ENCODE measurements at regions not wholly inside any gene's neighbourhood (a gene's known extent, or its start where the extent isn't known, plus 50 kb on each side); places are given as distances from the start of the nearest gene placed in this dataset.
A peak's percentile ranks its signal among the peaks of the same experiment; 100 is the strongest.

- H4K20me1 ChIP-seq (ENCODE audit: control insufficient read depth, extremely low read depth, insufficient read depth, low read length): no peaks in the 10 kb centered on the region
- TF ChIP-seq CTCF (conservative IDR thresholded peaks at IDR 0.05 in 1 of 2, IDR thresholded peaks at IDR 0.05 in 1 of 2; ENCODE audit: low read depth in 1 of 2, low read length in 2 of 2) (no peak), EZH2 (IDR thresholded peaks at IDR 0.05; ENCODE audit: low read length, missing control alignments) (no peak)
- H3K27ac ChIP-seq (ENCODE audit: insufficient read depth, low read length): no peak overlapping the region
- no peaks in the 10 kb centered on the region for H3K36me3 ChIP-seq (ENCODE audit: control insufficient read depth, insufficient read depth, low read length)
- no peak overlapping the region for H2AFZ ChIP-seq (ENCODE audit: low read length)
- no peak overlapping the region for H3K4me3 ChIP-seq (replicated peaks in 1 of 4; ENCODE audit: control extremely low read depth in 1 of 4, insufficient read depth in 1 of 4, low read depth in 3 of 4, low read length in 4 of 4)
- no peak for DNase-seq (ENCODE audit: low read depth in 2 of 2)
- no peak overlapping the region for H3K4me2 ChIP-seq (ENCODE audit: extremely low read depth, insufficient read depth, low read length)
- no peaks in the 10 kb centered on the region for H3K4me1 ChIP-seq (ENCODE audit: control insufficient read depth, extremely low read depth, insufficient read depth, low read length)
- no peak overlapping the region for H3K9ac ChIP-seq (ENCODE audit: insufficient read depth, low read length)
- H3K79me2 ChIP-seq (ENCODE audit: control insufficient read depth, insufficient read depth, low read length): no peaks in the 10 kb centered on the region
- H3K9me3 ChIP-seq (ENCODE audit: control insufficient read depth, insufficient read depth, low read depth, low read length): no peaks in the 10 kb centered on the region
- H3K27me3 ChIP-seq (ENCODE audit: control insufficient read depth, insufficient read depth, low read length): no peaks in the 10 kb centered on the region
These were observed 87.1 kb upstream of the SLITRK3 start for GRCh38 chr3:165283328-165283727.

- Histone ChIP-seq H3K9me3 (ENCODE audit: control insufficient read depth, insufficient read depth, low read depth, low read length) (no peaks in the 10 kb centered on the region), H3K4me2 (ENCODE audit: extremely low read depth, insufficient read depth, low read length) (no peak overlapping the region)
These were observed 83.3 kb upstream of the SLITRK3 start for GRCh38 chr3:165279471-165279870.

GRCh38 chr3:165273411-165273810 is 77.2 kb upstream of the SLITRK3 start:
- Histone ChIP-seq H3K27ac (ENCODE audit: insufficient read depth, low read length) (no peak overlapping the region), H3K4me1 (ENCODE audit: control insufficient read depth, extremely low read depth, insufficient read depth, low read length) (no peaks in the 10 kb centered on the region), H4K20me1 (ENCODE audit: control insufficient read depth, extremely low read depth, insufficient read depth, low read length) (no peaks in the 10 kb centered on the region), H3K27me3 (ENCODE audit: control insufficient read depth, insufficient read depth, low read length) (no peaks in the 10 kb centered on the region), H3K36me3 (ENCODE audit: control insufficient read depth, insufficient read depth, low read length) (no peaks in the 10 kb centered on the region), H3K4me3 (replicated peaks in 1 of 4; ENCODE audit: control extremely low read depth in 1 of 4, insufficient read depth in 1 of 4, low read depth in 3 of 4, low read length in 4 of 4) (no peak overlapping the region), H3K9ac (ENCODE audit: insufficient read depth, low read length) (no peak overlapping the region), H3K9me3 (ENCODE audit: control insufficient read depth, insufficient read depth, low read depth, low read length) (no peaks in the 10 kb centered on the region), H3K79me2 (ENCODE audit: control insufficient read depth, insufficient read depth, low read length) (no peaks in the 10 kb centered on the region), H2AFZ (ENCODE audit: low read length) (no peak overlapping the region), H3K4me2 (ENCODE audit: extremely low read depth, insufficient read depth, low read length) (no peak overlapping the region)
- no peak for DNase-seq (ENCODE audit: low read depth in 2 of 2)
- TF ChIP-seq EZH2 (IDR thresholded peaks at IDR 0.05; ENCODE audit: low read length, missing control alignments) (no peak), CTCF (conservative IDR thresholded peaks at IDR 0.05 in 1 of 2, IDR thresholded peaks at IDR 0.05 in 1 of 2; ENCODE audit: low read depth in 1 of 2, low read length in 2 of 2) (no peak)

More at GRCh38 chr3:165279471-165279870, 83.3 kb upstream of the SLITRK3 start:
- H3K27me3 ChIP-seq (ENCODE audit: control insufficient read depth, insufficient read depth, low read length): no peaks in the 10 kb centered on the region
- no peak overlapping the region for H3K9ac ChIP-seq (ENCODE audit: insufficient read depth, low read length)
- H3K36me3 ChIP-seq (ENCODE audit: control insufficient read depth, insufficient read depth, low read length): no peaks in the 10 kb centered on the region
- peak in 1 of 2 donors; percentile 13 for DNase-seq (ENCODE audit: low read depth in 2 of 2)
- H4K20me1 ChIP-seq (ENCODE audit: control insufficient read depth, extremely low read depth, insufficient read depth, low read length): no peaks in the 10 kb centered on the region
- no peaks in the 10 kb centered on the region for H3K4me1 ChIP-seq (ENCODE audit: control insufficient read depth, extremely low read depth, insufficient read depth, low read length)
- H3K79me2 ChIP-seq (ENCODE audit: control insufficient read depth, insufficient read depth, low read length): no peaks in the 10 kb centered on the region
- TF ChIP-seq EZH2 (IDR thresholded peaks at IDR 0.05; ENCODE audit: low read length, missing control alignments) (no peak), CTCF (conservative IDR thresholded peaks at IDR 0.05 in 1 of 2, IDR thresholded peaks at IDR 0.05 in 1 of 2; ENCODE audit: low read depth in 1 of 2, low read length in 2 of 2) (no peak)
- H3K4me3 ChIP-seq (replicated peaks in 1 of 4; ENCODE audit: control extremely low read depth in 1 of 4, insufficient read depth in 1 of 4, low read depth in 3 of 4, low read length in 4 of 4): no peak overlapping the region
- no peak overlapping the region for H2AFZ ChIP-seq (ENCODE audit: low read length)
- no peak overlapping the region for H3K27ac ChIP-seq (ENCODE audit: insufficient read depth, low read length)
